H1 (cell line): ENCODE measurements at regions not wholly inside any gene's neighbourhood (a gene's known extent, or its start where the extent isn't known, plus 50 kb on each side); places are given as distances from the start of the nearest gene placed in this dataset.

Experiments
- CTBP2 ChIP-seq: IDR thresholded peaks from 2 replicates; pipeline ENCODE4 v1.7.0; 2011; ENCODE audit warnings: borderline replicate concordance, mild to moderate bottlenecking, moderate library complexity, mixed read lengths, low read length; ENCODE audit not compliant: insufficient read depth, insufficient read length
- E2F6 ChIP-seq: IDR thresholded peaks from 2 replicates; pipeline ENCODE4 v1.6.1; 2012; ENCODE audit warnings: inconsistent platforms
- EP300 ChIP-seq, 2 experiments: IDR thresholded peaks; 1 replicate in 1 of 2; 2 replicates in 1 of 2; pipeline ENCODE4 v1.6.1; 2011 to 2012; ENCODE audit warnings: low read depth in 2 of 2, low read length in 2 of 2, mild to moderate bottlenecking in 2 of 2, borderline replicate concordance in 1 of 2, inconsistent platforms in 1 of 2, moderate library complexity in 1 of 2
- HDAC6 ChIP-seq: IDR thresholded peaks from one replicate; pipeline ENCODE4 v1.7.1; 2012; ENCODE audit warnings: low read depth, mild to moderate bottlenecking, inconsistent platforms, low read length, moderate library complexity
- RNF2 ChIP-seq: fragments of 200-900, 300-1000 bp; sonication (generic); IDR thresholded peaks from 2 replicates; pipeline ENCODE4 v1.7.1; 2016; ENCODE audit warnings: borderline replicate concordance, low read depth, mild to moderate bottlenecking, antibody characterized with exemption, low read length; ENCODE audit not compliant: poor library complexity, severe bottlenecking; ENCODE audit errors: missing control alignments
- ZNF274 ChIP-seq: IDR thresholded peaks from 2 replicates; pipeline ENCODE4 v1.7.0; 2012; ENCODE audit warnings: low read length, borderline replicate concordance; ENCODE audit errors: extremely low read depth

- TF ChIP-seq CTBP2 (no peak), EP300 (IDR thresholded peaks at IDR 0.05; ENCODE audit: borderline replicate concordance in 1 of 2, low read depth in 2 of 2, low read length in 2 of 2) (no peak), HDAC6 (no peak), E2F6 (no peak), RNF2 (no peak), ZNF274 (no peak)
- TF ChIP-seq, all 59 proteins: peak for 0
These were observed 1684.7 kb upstream of the RAG2 start (continued) for GRCh38 chr11:38282718-38283117.
